PC-9 (cell line): ENCODE measurements at regions not wholly inside any gene's neighbourhood (a gene's known extent, or its start where the extent isn't known, plus 50 kb on each side); places are given as distances from the start of the nearest gene placed in this dataset.

Source experiments
- BruUV-seq: library from RNA; stranded (reverse); fragments of 400-500 nt; replicated peaks from 2 replicates; lab custom pipeline; 2021; lab: Mats Ljungman, UMichigan
- CTCF ChIA-PET: fragments of 300-600 bp; sonication (Branson Sonifier 250); formaldehyde crosslinking; loops from one replicate; lab custom pipeline; 2022; ENCODE audit warnings: antibody characterized with exemption; lab: Charles Lee
- POLR2A ChIA-PET: fragments of 300-600 bp; sonication (Branson Sonifier 250); formaldehyde crosslinking; loops from one replicate; lab custom pipeline; 2022; ENCODE audit warnings: antibody characterized with exemption; ENCODE audit not compliant: unreplicated experiment; lab: Charles Lee
- DNase-seq, 2 experiments: peaks; one replicate each; pipeline versions ENCODE4 v3.0.0 to v3.0.0-alpha.2; 2015 to 2022; ENCODE audit warnings: mixed read lengths in 1 of 2
- H2AFZ ChIP-seq: fragments of 200-600 bp; sonication (generic); 2 replicates; pipeline ENCODE4 v1.8.1; 2017; ENCODE audit warnings: antibody characterized with exemption
- H3F3A ChIP-seq: fragments of 200-600 bp; sonication (generic); 2 replicates; pipeline ENCODE4 v1.8.1; 2017; ENCODE audit warnings: antibody characterized with exemption, mild to moderate bottlenecking, low read depth; ENCODE audit not compliant: insufficient read depth
- H3K27ac ChIP-seq: fragments of 200-600 bp; sonication (generic); 2 replicates; pipeline ENCODE4 v1.6.1; 2016; ENCODE audit warnings: mixed run types
- H3K27me3 ChIP-seq: fragments of 200-600 bp; sonication (generic); 2 replicates; pipeline ENCODE4 v1.6.1; 2016; ENCODE audit warnings: low read depth, mixed run types; ENCODE audit not compliant: insufficient read depth
- H3K36me3 ChIP-seq: fragments of 200-600 bp; sonication (generic); 2 replicates; pipeline ENCODE4 v1.6.1; 2016; ENCODE audit warnings: low read depth, mixed run types
- H3K4me1 ChIP-seq: fragments of 200-600 bp; sonication (generic); replicated peaks from 2 replicates; pipeline ENCODE4 v1.6.1; 2016; ENCODE audit warnings: mixed run types; ENCODE audit not compliant: insufficient read depth
- H3K4me2 ChIP-seq: fragments of 200-600 bp; sonication (generic); 2 replicates; pipeline ENCODE4 v1.6.1; 2017; ENCODE audit warnings: mixed run types
- H3K4me3 ChIP-seq: fragments of 200-600 bp; sonication (generic); 2 replicates; pipeline ENCODE4 v1.6.1; 2016; ENCODE audit warnings: mixed run types
- H3K79me2 ChIP-seq: fragments of 200-600 bp; sonication (generic); 2 replicates; pipeline ENCODE4 v1.6.1; 2017; ENCODE audit warnings: low read depth, mixed run types
- H3K9me2 ChIP-seq: fragments of 200-600 bp; sonication (generic); 2 replicates; pipeline ENCODE4 v1.8.1; 2017; ENCODE audit warnings: mild to moderate bottlenecking; ENCODE audit not compliant: insufficient read depth
- H3K9me3 ChIP-seq: fragments of 200-600 bp; sonication (generic); 2 replicates; pipeline ENCODE4 v1.8.1; 2016; ENCODE audit warnings: low read depth; ENCODE audit not compliant: insufficient read depth
- H4K20me1 ChIP-seq: fragments of 200-600 bp; sonication (generic); 2 replicates; pipeline ENCODE4 v1.8.1; 2017; ENCODE audit not compliant: insufficient read depth
- EZH2 ChIP-seq: fragments of 200-600 bp; sonication (generic); IDR thresholded peaks from 2 replicates; pipeline ENCODE4 v1.8.0; 2017; ENCODE audit warnings: antibody characterized with exemption, low read depth
- intact Hi-C: fragments of 100-400 bp; cut with micrococcal nuclease; formaldehyde crosslinking; loops from one replicate; pipeline ENCODE4 v1.10.0; 2022; ENCODE audit not compliant: unreplicated experiment
- TF ChIP-seq, protein P1 (sequence below): fragments of 200-600 bp; sonication (generic); conservative IDR thresholded peaks from 2 replicates; pipeline ENCODE4 v1.6.1; 2017; ENCODE audit warnings: mixed run types, antibody characterized with exemption, mild to moderate bottlenecking, moderate library complexity

DNA sequence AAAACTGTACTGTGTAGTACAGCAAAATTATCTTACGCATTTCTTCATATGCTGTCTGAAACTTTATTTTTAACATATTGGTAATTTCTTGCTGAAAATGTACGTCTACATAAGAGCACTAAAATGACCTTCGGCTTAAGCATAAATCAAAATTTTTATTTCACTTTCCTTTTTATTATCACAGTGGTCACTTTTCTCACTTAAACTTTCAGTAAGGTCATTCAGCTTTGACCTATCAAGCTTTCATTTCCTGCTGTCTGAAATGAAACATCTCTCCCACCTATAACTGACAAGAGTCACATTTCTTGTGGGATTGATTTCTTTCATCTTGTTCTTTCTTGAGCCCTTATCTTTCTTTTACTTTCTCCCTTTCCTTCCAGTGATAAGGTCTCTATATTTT lies 2212.7 kb upstream of the PCDH20 start:
- Histone ChIP-seq H3F3A (no peaks in the 10 kb centered on the region), H3K79me2 (no peaks in the 10 kb centered on the region), H3K36me3 (no peaks in the 10 kb centered on the region), H3K27me3 (no peaks in the 10 kb centered on the region), H3K4me3 (no peak overlapping the region), H3K27ac (no peak overlapping the region), H3K9me2 (no peaks in the 10 kb centered on the region), H2AFZ (no peak overlapping the region), H3K9me3 (no peaks in the 10 kb centered on the region), H3K4me1 (no peaks in the 10 kb centered on the region), H3K4me2 (no peak overlapping the region), H4K20me1 (no peaks in the 10 kb centered on the region)
- intact Hi-C loops, result no loop called here
- BruUV-seq, result no TSS peak
- CTCF ChIA-PET, result no interaction called here
- POLR2A ChIA-PET, result no interaction called here
- DNase-seq, result no peak
- TF ChIP-seq, protein P1, sequence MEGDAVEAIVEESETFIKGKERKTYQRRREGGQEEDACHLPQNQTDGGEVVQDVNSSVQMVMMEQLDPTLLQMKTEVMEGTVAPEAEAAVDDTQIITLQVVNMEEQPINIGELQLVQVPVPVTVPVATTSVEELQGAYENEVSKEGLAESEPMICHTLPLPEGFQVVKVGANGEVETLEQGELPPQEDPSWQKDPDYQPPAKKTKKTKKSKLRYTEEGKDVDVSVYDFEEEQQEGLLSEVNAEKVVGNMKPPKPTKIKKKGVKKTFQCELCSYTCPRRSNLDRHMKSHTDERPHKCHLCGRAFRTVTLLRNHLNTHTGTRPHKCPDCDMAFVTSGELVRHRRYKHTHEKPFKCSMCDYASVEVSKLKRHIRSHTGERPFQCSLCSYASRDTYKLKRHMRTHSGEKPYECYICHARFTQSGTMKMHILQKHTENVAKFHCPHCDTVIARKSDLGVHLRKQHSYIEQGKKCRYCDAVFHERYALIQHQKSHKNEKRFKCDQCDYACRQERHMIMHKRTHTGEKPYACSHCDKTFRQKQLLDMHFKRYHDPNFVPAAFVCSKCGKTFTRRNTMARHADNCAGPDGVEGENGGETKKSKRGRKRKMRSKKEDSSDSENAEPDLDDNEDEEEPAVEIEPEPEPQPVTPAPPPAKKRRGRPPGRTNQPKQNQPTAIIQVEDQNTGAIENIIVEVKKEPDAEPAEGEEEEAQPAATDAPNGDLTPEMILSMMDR, result no peak
- TF ChIP-seq EZH2, result no peak

DNA sequence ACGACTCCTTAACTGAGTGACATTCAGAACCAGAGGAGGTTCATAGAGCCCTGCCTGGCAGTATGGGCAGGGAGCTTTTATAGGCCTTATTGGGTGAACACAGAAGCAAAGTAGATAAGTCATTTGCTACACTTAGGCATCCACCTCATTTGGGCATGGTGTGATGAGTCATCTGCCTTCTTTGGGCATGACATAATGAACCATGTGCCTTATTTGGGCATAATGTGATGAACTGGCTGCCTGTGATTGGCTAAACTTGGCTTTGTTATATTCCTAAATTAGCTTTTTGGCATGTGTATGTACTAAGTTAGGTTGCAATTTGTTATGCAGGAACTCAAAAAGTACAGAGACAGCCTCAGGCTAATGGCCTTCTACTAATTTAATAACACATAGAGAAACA lies 2210.2 kb upstream of the PCDH20 start:
- CTCF ChIA-PET, result no interaction called here
- DNase-seq, result no peak

DNA sequence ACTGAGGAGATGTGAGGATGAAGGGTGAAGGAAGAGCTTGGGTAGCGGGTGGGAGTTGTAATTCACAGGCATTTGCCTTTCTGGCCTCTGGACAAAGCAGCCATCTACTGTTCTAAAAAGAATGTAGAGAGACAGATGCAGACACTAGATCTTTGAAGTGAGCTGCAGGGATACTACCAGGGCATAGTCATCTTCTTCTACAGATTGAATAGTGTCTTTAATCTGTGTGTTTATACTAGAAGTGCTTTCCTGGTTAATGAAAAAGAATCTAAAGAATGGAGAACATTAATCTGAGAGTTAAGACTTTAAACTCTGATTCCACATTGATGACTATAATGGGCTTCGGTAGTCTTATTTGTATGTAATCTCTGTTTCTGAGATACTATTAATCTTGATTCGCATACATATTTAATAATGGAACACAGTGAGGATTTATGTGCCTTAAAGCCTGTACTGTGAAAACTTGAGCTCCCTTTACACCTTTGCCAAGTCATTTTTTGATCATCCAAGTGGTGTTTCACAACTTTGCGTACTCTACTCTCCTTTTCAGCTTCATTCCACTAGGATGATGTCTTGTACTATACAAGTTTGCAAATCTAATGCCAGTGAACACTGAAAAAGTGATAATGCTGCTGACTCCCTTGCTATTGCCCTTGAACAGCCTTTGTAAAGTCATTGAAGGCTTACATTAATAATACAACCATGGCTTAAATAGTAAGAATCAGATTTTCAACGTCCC lies 2199.4 kb upstream of the PCDH20 start:
- no peak overlapping the region for H3K4me2 ChIP-seq
- H3K27ac ChIP-seq, result no peak overlapping the region
- no peaks in the 10 kb centered on the region for H3K4me1 ChIP-seq
- H3K4me3 ChIP-seq, result no peak overlapping the region
- intact Hi-C loops, result no loop called here
- no peaks in the 10 kb centered on the region for H3K9me2 ChIP-seq
- DNase-seq, result no peak
- no TSS peak for BruUV-seq
- no peaks in the 10 kb centered on the region for H3K9me3 ChIP-seq
- no peaks in the 10 kb centered on the region for H3K79me2 ChIP-seq
- H3K36me3 ChIP-seq, result no peaks in the 10 kb centered on the region
- H4K20me1 ChIP-seq, result no peaks in the 10 kb centered on the region
- TF ChIP-seq, protein P1, result no peak
- TF ChIP-seq EZH2, result no peak
- CTCF ChIA-PET, result no interaction called here
- POLR2A ChIA-PET, result interaction anchor here (0.5 kb wide), 1 partner anchor 190 kb away, joined by 3 read pairs; no protein-coding TSS in a partner anchor
- H2AFZ ChIP-seq, result no peak overlapping the region
- H3F3A ChIP-seq, result no peaks in the 10 kb centered on the region
- no peaks in the 10 kb centered on the region for H3K27me3 ChIP-seq

More for the DNA sequence above, 2210.2 kb upstream of the PCDH20 start:
- Histone ChIP-seq H3K79me2 (no peaks in the 10 kb centered on the region), H3K4me3 (no peak overlapping the region), H3K9me3 (no peaks in the 10 kb centered on the region), H3K4me1 (no peaks in the 10 kb centered on the region), H3K9me2 (no peaks in the 10 kb centered on the region), H4K20me1 (no peaks in the 10 kb centered on the region), H3K36me3 (no peaks in the 10 kb centered on the region), H3K27ac (no peak overlapping the region), H3F3A (no peaks in the 10 kb centered on the region), H3K27me3 (no peaks in the 10 kb centered on the region), H3K4me2 (no peak overlapping the region), H2AFZ (no peak overlapping the region)
- TF ChIP-seq, protein P1, result no peak
- TF ChIP-seq EZH2, result no peak
- POLR2A ChIA-PET, result no interaction called here
- BruUV-seq, result no TSS peak
- intact Hi-C loops, result no loop called here
